ENCODE measurements at regions not wholly inside any gene's neighbourhood (a gene's known extent, or its start where the extent isn't known, plus 50 kb on each side); places are given as distances from the start of the nearest gene placed in this dataset.
"Not testable (repeated sequence)": the region's sequence is repeated elsewhere in the genome, so short reads cannot be mapped to it uniquely, and the experiment has no call there.

- not testable (repeated sequence) for H3K4me1 ChIP-seq (ENCODE audit: control insufficient read depth in 2 of 2, insufficient read depth in 1 of 2, low read depth in 1 of 2, low read length in 2 of 2); H2BK15ac ChIP-seq (ENCODE audit: low read length); H2BK120ac ChIP-seq (ENCODE audit: low read depth, low read length); DNase-seq (ENCODE audit: low spot score); H3K27me3 ChIP-seq (ENCODE audit: control insufficient read depth in 3 of 3, insufficient read depth in 3 of 3, low read depth in 1 of 3, low read length in 3 of 3); H4K91ac ChIP-seq (ENCODE audit: low read depth, low read length, poor library complexity); H2AFZ ChIP-seq (ENCODE audit: low read length); H3K18ac ChIP-seq (ENCODE audit: low read length); H2BK5ac ChIP-seq (ENCODE audit: low read length); H3K4me3 ChIP-seq (ENCODE audit: low read length in 2 of 2); H2AK5ac ChIP-seq (ENCODE audit: low read depth, low read length); H4K8ac ChIP-seq (ENCODE audit: low read depth, low read length); H3K27ac ChIP-seq (replicated peaks; ENCODE audit: low read length); H3K79me1 ChIP-seq (ENCODE audit: low read depth, low read length); H3K4me2 ChIP-seq (ENCODE audit: insufficient read depth, low read length, poor library complexity, severe bottlenecking); H3K23ac ChIP-seq (ENCODE audit: low read depth, low read length, poor library complexity); H3K4ac ChIP-seq (ENCODE audit: low read length); H3K9ac ChIP-seq (ENCODE audit: low read depth, low read length, poor library complexity); H3K14ac ChIP-seq (ENCODE audit: low read length); H2BK12ac ChIP-seq (ENCODE audit: low read length); H3K9me3 ChIP-seq (replicated peaks in 1 of 2; ENCODE audit: control insufficient read depth in 2 of 2, insufficient read depth in 1 of 2, low read depth in 1 of 2, low read length in 2 of 2); H3K36me3 ChIP-seq (replicated peaks in 1 of 2; ENCODE audit: control insufficient read depth in 2 of 2, insufficient read depth in 2 of 2, low read length in 2 of 2)
- WGBS, 2 donors (ENCODE audit: extremely low coverage in 2 of 2, insufficient read length in 2 of 2, insufficient replicate concordance in 1 of 2): no CpG with 5 or more reads among the region's 2 CpGs
These were observed 77.9 kb upstream of the MSTN start for GRCh38 chr2:190140474-190140873.

GRCh38 chr2:190139371-190139770 is 76.8 kb upstream of the MSTN start:
- H2BK15ac ChIP-seq (ENCODE audit: low read length): no peak overlapping the region
- H2BK12ac ChIP-seq (ENCODE audit: low read length): no peak overlapping the region
- H2AK5ac ChIP-seq (ENCODE audit: low read depth, low read length): no peak overlapping the region
- no peaks in the 10 kb centered on the region for H3K4me1 ChIP-seq (ENCODE audit: control insufficient read depth in 2 of 2, insufficient read depth in 1 of 2, low read depth in 1 of 2, low read length in 2 of 2)
- H2BK120ac ChIP-seq (ENCODE audit: low read depth, low read length): no peak overlapping the region
- H3K4ac ChIP-seq (ENCODE audit: low read length): no peak overlapping the region
- no peaks in the 10 kb centered on the region for H3K27me3 ChIP-seq (ENCODE audit: control insufficient read depth in 3 of 3, insufficient read depth in 3 of 3, low read depth in 1 of 3, low read length in 3 of 3)
- H3K9me3 ChIP-seq (replicated peaks in 1 of 2; ENCODE audit: control insufficient read depth in 2 of 2, insufficient read depth in 1 of 2, low read depth in 1 of 2, low read length in 2 of 2): peaks cover 3 to 9% of the 10 kb centered on the region in 2 donors
- H3K14ac ChIP-seq (ENCODE audit: low read length): no peak overlapping the region
- H4K91ac ChIP-seq (ENCODE audit: low read depth, low read length, poor library complexity): no peak overlapping the region
- no peak overlapping the region for H3K4me3 ChIP-seq (ENCODE audit: low read length in 2 of 2)
- no peak overlapping the region for H3K18ac ChIP-seq (ENCODE audit: low read length)
- H3K79me1 ChIP-seq (ENCODE audit: low read depth, low read length): no peaks in the 10 kb centered on the region
- no peaks in the 10 kb centered on the region for H3K36me3 ChIP-seq (replicated peaks in 1 of 2; ENCODE audit: control insufficient read depth in 2 of 2, insufficient read depth in 2 of 2, low read length in 2 of 2)
- no peak overlapping the region for H3K4me2 ChIP-seq (ENCODE audit: insufficient read depth, low read length, poor library complexity, severe bottlenecking)
- no peak overlapping the region for H3K27ac ChIP-seq (replicated peaks; ENCODE audit: low read length)
- H2BK5ac ChIP-seq (ENCODE audit: low read length): no peak overlapping the region
- peak overlapping the region; percentile 12 for H3K9ac ChIP-seq (ENCODE audit: low read depth, low read length, poor library complexity)
- H4K8ac ChIP-seq (ENCODE audit: low read depth, low read length): no peak overlapping the region
- no peak overlapping the region for H3K23ac ChIP-seq (ENCODE audit: low read depth, low read length, poor library complexity)
- DNase-seq (ENCODE audit: low spot score): no peak
- no peak overlapping the region for H2AFZ ChIP-seq (ENCODE audit: low read length)
- WGBS, 2 donors (ENCODE audit: extremely low coverage in 2 of 2, insufficient read length in 2 of 2, insufficient replicate concordance in 1 of 2): no CpG with 5 or more reads among the region's 1 CpG

GRCh38 chr2:190138032-190138431 is 75.5 kb upstream of the MSTN start:
- Histone ChIP-seq H3K18ac (ENCODE audit: low read length) (no peak overlapping the region), H3K4me2 (ENCODE audit: insufficient read depth, low read length, poor library complexity, severe bottlenecking) (no peak overlapping the region), H2BK120ac (ENCODE audit: low read depth, low read length) (no peak overlapping the region), H2AFZ (ENCODE audit: low read length) (no peak overlapping the region), H4K8ac (ENCODE audit: low read depth, low read length) (no peak overlapping the region), H3K9ac (ENCODE audit: low read depth, low read length, poor library complexity) (no peak overlapping the region), H2AK5ac (ENCODE audit: low read depth, low read length) (no peak overlapping the region), H2BK5ac (ENCODE audit: low read length) (no peak overlapping the region), H3K79me1 (ENCODE audit: low read depth, low read length) (no peaks in the 10 kb centered on the region), H3K4me1 (ENCODE audit: control insufficient read depth in 2 of 2, insufficient read depth in 1 of 2, low read depth in 1 of 2, low read length in 2 of 2) (no peaks in the 10 kb centered on the region), H3K23ac (ENCODE audit: low read depth, low read length, poor library complexity) (no peak overlapping the region), H3K27me3 (ENCODE audit: control insufficient read depth in 3 of 3, insufficient read depth in 3 of 3, low read depth in 1 of 3, low read length in 3 of 3) (no peaks in the 10 kb centered on the region), H3K9me3 (replicated peaks in 1 of 2; ENCODE audit: control insufficient read depth in 2 of 2, insufficient read depth in 1 of 2, low read depth in 1 of 2, low read length in 2 of 2) (peaks cover 3 to 9% of the 10 kb centered on the region in 2 donors), H4K91ac (ENCODE audit: low read depth, low read length, poor library complexity) (no peak overlapping the region), H3K4me3 (ENCODE audit: low read length in 2 of 2) (no peak overlapping the region), H3K36me3 (replicated peaks in 1 of 2; ENCODE audit: control insufficient read depth in 2 of 2, insufficient read depth in 2 of 2, low read length in 2 of 2) (no peaks in the 10 kb centered on the region), H3K27ac (replicated peaks; ENCODE audit: low read length) (no peak overlapping the region), H3K4ac (ENCODE audit: low read length) (no peak overlapping the region), H2BK12ac (ENCODE audit: low read length) (no peak overlapping the region), H3K14ac (ENCODE audit: low read length) (no peak overlapping the region), H2BK15ac (ENCODE audit: low read length) (no peak overlapping the region)
- no CpG with 5 or more reads among the region's 1 CpG for WGBS, 2 donors (ENCODE audit: extremely low coverage in 2 of 2, insufficient read length in 2 of 2, insufficient replicate concordance in 1 of 2)
- no peak for DNase-seq (ENCODE audit: low spot score)

- peaks cover 3 to 9% of the 10 kb centered on the region in 2 donors for H3K9me3 ChIP-seq (replicated peaks in 1 of 2; ENCODE audit: control insufficient read depth in 2 of 2, insufficient read depth in 1 of 2, low read depth in 1 of 2, low read length in 2 of 2)
- H3K9ac ChIP-seq (ENCODE audit: low read depth, low read length, poor library complexity): no peak overlapping the region
- no peak overlapping the region for H2BK120ac ChIP-seq (ENCODE audit: low read depth, low read length)
- no peak for DNase-seq (ENCODE audit: low spot score)
- H2BK5ac ChIP-seq (ENCODE audit: low read length): no peak overlapping the region
- no peak overlapping the region for H2BK15ac ChIP-seq (ENCODE audit: low read length)
- no peak overlapping the region for H2AFZ ChIP-seq (ENCODE audit: low read length)
- H4K91ac ChIP-seq (ENCODE audit: low read depth, low read length, poor library complexity): no peak overlapping the region
- H3K27ac ChIP-seq (replicated peaks; ENCODE audit: low read length): no peak overlapping the region
- no peak overlapping the region for H2AK5ac ChIP-seq (ENCODE audit: low read depth, low read length)
- no peaks in the 10 kb centered on the region for H3K27me3 ChIP-seq (ENCODE audit: control insufficient read depth in 3 of 3, insufficient read depth in 3 of 3, low read depth in 1 of 3, low read length in 3 of 3)
- no peak overlapping the region for H4K8ac ChIP-seq (ENCODE audit: low read depth, low read length)
- H2BK12ac ChIP-seq (ENCODE audit: low read length): no peak overlapping the region
- no peaks in the 10 kb centered on the region for H3K36me3 ChIP-seq (replicated peaks in 1 of 2; ENCODE audit: control insufficient read depth in 2 of 2, insufficient read depth in 2 of 2, low read length in 2 of 2)
- H3K4ac ChIP-seq (ENCODE audit: low read length): no peak overlapping the region
- no CpG with 5 or more reads among the region's 2 CpGs for WGBS, 2 donors (ENCODE audit: extremely low coverage in 2 of 2, insufficient read length in 2 of 2, insufficient replicate concordance in 1 of 2)
- H3K4me3 ChIP-seq (ENCODE audit: low read length in 2 of 2): no peak overlapping the region
- H3K79me1 ChIP-seq (ENCODE audit: low read depth, low read length): no peaks in the 10 kb centered on the region
- H3K23ac ChIP-seq (ENCODE audit: low read depth, low read length, poor library complexity): no peak overlapping the region
- no peak overlapping the region for H3K4me2 ChIP-seq (ENCODE audit: insufficient read depth, low read length, poor library complexity, severe bottlenecking)
- H3K4me1 ChIP-seq (ENCODE audit: control insufficient read depth in 2 of 2, insufficient read depth in 1 of 2, low read depth in 1 of 2, low read length in 2 of 2): no peaks in the 10 kb centered on the region
- no peak overlapping the region for H3K14ac ChIP-seq (ENCODE audit: low read length)
- H3K18ac ChIP-seq (ENCODE audit: low read length): no peak overlapping the region
These were observed 75.0 kb upstream of the MSTN start for GRCh38 chr2:190137561-190137960.

Measured in neuronal stem cell (in vitro differentiated cells).